ENCODE measurements at regions not wholly inside any gene's neighbourhood (a gene's known extent, or its start where the extent isn't known, plus 50 kb on each side); places are given as distances from the start of the nearest gene placed in this dataset.

- Histone ChIP-seq H3K4me3 (no peak overlapping the region), H3K27ac (no peak overlapping the region)
- TF ChIP-seq, protein P1, sequence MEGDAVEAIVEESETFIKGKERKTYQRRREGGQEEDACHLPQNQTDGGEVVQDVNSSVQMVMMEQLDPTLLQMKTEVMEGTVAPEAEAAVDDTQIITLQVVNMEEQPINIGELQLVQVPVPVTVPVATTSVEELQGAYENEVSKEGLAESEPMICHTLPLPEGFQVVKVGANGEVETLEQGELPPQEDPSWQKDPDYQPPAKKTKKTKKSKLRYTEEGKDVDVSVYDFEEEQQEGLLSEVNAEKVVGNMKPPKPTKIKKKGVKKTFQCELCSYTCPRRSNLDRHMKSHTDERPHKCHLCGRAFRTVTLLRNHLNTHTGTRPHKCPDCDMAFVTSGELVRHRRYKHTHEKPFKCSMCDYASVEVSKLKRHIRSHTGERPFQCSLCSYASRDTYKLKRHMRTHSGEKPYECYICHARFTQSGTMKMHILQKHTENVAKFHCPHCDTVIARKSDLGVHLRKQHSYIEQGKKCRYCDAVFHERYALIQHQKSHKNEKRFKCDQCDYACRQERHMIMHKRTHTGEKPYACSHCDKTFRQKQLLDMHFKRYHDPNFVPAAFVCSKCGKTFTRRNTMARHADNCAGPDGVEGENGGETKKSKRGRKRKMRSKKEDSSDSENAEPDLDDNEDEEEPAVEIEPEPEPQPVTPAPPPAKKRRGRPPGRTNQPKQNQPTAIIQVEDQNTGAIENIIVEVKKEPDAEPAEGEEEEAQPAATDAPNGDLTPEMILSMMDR (IDR thresholded peaks at IDR 0.05): no peak
- DNase-seq (ENCODE audit: low spot score): no peak
Observed at GRCh38 chr11:130798801-130799200, 117.5 kb downstream of the SNX19 start.

DNA sequence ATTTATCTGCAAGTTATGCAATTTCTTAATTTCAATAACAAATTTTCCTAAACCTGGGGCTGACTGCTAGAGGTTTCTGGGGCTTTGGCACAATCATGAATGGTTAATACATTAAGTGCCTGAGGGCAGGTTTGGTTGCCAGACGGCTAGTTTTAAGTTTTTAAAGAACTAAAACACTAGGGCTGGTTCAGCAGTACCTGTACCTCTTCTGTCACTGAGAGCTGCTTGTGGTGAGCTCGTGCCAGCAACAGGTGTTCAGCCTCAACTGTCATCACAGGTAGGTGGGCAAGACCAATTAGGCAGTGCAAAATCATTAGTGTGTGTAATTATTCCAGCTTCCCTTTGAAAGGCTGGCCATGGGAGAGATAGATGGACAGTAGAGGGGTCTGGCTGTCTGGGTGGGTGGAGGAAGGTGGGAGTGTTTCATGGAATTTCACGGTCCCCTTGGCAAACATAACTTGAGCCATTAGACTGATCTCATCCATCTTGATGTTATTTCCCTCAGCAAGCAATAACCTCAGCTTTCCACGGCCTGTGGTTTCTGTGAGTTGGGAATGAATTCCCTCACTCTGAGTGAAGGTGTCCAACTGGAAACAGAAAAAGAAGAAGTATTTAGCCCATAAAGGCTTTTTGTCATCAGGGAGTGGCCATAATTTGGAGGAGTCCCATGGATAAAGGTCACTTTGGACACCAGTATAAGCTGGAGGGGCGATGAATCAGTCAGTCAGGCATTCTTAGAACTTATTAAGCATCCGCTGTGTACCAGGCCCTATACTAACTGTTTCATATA, 114.8 kb downstream of the SNX19 start:
- TF ChIP-seq, protein P1 (IDR thresholded peaks at IDR 0.05): no peak

DNA sequence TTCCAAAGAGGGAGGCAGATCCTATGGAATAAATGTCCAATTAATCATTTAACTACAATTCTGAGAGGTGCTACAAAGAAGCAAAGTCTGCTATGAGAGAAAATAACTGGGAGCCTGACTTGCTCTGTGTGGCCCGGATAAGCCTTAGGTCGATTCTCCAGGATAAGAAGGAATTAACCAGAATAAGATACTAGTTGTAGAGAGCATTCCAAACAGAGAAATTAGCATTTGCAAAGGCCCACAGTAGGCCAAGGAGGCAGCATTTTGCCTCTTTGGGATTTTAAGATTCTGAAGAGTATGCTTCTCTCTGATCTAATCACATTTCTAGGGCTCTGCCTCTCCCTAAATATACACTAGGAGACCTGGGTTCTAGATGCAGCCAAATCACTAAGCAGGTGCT, 113.7 kb downstream of the SNX19 start:
- TF ChIP-seq, protein P1 (IDR thresholded peaks at IDR 0.05): no peak
- no peak overlapping the region for H3K27ac ChIP-seq
- no peak for DNase-seq (ENCODE audit: low spot score)
- no peak overlapping the region for H3K4me3 ChIP-seq

More for the DNA sequence above, 114.8 kb downstream of the SNX19 start:
- no peak overlapping the region for H3K27ac ChIP-seq
- DNase-seq (ENCODE audit: low spot score): no peak
- H3K4me3 ChIP-seq: no peak overlapping the region

- TF ChIP-seq, protein P1 (IDR thresholded peaks at IDR 0.05): no peak
- H3K27ac ChIP-seq: no peak overlapping the region
- H3K4me3 ChIP-seq: no peak overlapping the region
- no peak for DNase-seq (ENCODE audit: low spot score)
Observed at GRCh38 chr11:130804306-130805076, 111.8 kb downstream of the SNX19 start.

GRCh38 chr11:130806746-130807145, 109.5 kb downstream of the SNX19 start:
- TF ChIP-seq, protein P1 (IDR thresholded peaks at IDR 0.05): no peak
- Histone ChIP-seq H3K4me3 (no peak overlapping the region), H3K27ac (no peak overlapping the region)
- DNase-seq (ENCODE audit: low spot score): no peak

DNA sequence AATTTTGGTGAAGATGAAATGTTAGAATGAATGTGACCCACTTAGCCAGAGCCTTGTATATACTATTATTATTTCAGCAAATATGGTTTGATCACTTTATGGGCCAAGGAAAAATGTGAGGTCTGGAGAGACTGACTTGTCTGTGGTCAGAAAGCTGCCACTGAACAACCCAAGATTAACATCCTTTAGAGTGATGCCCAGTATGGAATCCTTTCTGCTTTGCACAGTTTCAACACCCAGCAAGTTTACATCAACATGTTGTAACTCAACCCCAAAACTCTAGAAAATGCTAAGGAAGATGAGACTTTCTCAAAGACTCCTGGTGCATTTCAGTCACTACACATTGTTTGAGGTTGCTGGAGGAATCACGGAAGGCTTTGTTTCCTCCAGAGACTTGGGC, 107.7 kb downstream of the SNX19 start:
- TF ChIP-seq, protein P1 (IDR thresholded peaks at IDR 0.05): no peak
- Histone ChIP-seq H3K4me3 (no peak overlapping the region), H3K27ac (no peak overlapping the region)
- no peak for DNase-seq (ENCODE audit: low spot score)
